ENCODE measurements at regions not wholly inside any gene's neighbourhood (a gene's known extent, or its start where the extent isn't known, plus 50 kb on each side); places are given as distances from the start of the nearest gene placed in this dataset.
A peak's percentile ranks its signal among the peaks of the same experiment; 100 is the strongest.
"Not testable (repeated sequence)": the region's sequence is repeated elsewhere in the genome, so short reads cannot be mapped to it uniquely, and the experiment has no call there.

GRCh38 chrX:879756-880698 is 249.4 kb downstream of the SHOX start:
- not testable (repeated sequence) for DNase-seq

DNA sequence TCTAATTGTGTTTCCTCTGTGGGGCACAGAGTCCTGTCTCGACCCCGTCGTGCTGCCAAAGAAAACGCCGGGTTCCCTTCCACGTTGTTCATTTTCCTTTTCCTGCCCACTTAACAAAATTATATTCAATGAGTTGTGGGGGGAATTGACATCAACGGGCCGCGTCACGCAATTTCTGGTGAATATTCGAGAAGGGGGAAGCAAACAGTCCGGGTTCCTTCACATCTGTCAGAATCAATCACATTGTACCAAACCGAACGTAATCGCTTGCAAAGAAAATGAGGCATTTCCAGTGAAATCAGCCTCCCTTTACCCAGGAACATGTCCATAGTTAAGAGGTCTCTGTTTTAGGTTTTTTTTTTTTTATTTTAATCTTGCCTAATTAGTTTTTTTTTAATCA is 243.5 kb downstream of the SHOX start:
- DNase-seq, result no peak

GRCh38 chrX:873016-873415 is 242.4 kb downstream of the SHOX start:
- no peak for DNase-seq

GRCh38 chrX:872090-872489 is 241.5 kb downstream of the SHOX start:
- DNase-seq, result no peak

DNA sequence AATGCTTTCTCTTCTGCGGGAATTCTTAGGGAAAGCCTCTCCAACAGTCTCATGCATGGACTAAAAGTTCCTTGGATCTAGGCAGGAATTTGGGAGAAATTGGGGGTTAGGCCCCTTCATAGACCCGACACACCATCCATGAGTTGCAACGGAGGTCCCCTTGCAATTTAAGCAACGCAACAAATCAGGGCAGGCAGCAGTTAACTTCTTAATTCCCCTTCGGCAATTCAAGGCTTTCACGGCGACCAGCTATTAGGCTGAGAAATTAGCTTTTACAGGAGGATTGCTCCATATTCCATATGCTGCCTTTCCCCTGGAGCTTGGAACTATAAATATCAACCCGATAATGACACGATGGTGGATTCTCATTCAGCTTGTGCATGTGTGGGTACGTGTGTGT is 241.0 kb downstream of the SHOX start:
- DNase-seq, result no peak

GRCh38 chrX:867966-868647 is 237.5 kb downstream of the SHOX start:
- DNase-seq, result no peak

DNA sequence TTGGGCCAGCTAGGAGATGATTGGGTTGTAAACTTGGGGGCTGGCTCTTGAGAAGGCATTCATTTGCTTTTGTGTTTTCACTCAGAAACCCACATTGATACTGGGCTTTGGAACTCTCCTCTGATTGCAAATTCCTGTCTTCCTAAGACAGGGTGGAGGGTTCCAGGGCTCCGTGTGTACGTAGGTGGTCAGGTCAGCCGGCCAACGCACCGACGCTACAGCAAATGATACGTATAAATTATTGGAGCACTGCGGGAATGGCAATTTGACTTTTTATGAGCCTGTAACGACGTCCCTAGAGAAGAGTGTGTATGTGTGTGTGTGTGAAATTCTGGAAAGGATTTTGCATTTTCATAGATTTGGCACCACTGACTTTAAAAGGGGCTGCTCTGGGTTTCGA is 236.9 kb downstream of the SHOX start:
- no peak for DNase-seq

GRCh38 chrX:866441-866990 is 235.9 kb downstream of the SHOX start:
- no peak for DNase-seq

- no peak for DNase-seq
These were observed 234.8 kb downstream of the SHOX start for GRCh38 chrX:865422-865821.

GRCh38 chrX:861921-862320 is 231.3 kb downstream of the SHOX start:
- no peak for DNase-seq

- no peak for DNase-seq
These were observed 230.8 kb downstream of the SHOX start for GRCh38 chrX:861340-861890.

- DNase-seq, result no peak
These were observed 228.7 kb downstream of the SHOX start for GRCh38 chrX:859329-859728.

DNA sequence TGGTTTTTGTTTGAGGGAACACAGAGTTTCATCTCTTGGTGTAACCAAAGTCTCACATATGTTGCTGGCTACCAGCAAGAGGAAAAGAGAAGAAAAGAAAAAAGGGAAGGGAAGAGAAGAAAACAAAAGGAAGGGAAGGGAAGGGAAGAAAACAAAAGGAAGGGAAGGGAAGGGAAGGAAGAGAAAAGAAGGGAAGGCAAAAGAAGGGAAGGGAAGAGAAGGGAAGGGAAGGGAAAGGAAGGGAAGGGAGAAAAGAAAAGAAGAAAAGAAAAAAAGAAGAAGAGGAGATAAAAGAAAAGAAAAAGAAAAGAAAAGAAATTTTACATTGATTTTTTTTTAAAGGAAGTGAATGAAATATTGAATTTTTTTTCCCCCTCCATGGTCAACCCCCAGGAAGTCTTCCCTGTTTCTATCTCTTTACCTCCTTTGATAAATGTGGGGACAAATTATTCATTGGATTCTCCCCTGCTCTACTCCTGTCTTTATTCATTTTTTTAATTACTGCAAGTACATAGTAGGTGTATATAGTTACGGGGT is 228.0 kb downstream of the SHOX start:
- DNase-seq, result no peak

DNA sequence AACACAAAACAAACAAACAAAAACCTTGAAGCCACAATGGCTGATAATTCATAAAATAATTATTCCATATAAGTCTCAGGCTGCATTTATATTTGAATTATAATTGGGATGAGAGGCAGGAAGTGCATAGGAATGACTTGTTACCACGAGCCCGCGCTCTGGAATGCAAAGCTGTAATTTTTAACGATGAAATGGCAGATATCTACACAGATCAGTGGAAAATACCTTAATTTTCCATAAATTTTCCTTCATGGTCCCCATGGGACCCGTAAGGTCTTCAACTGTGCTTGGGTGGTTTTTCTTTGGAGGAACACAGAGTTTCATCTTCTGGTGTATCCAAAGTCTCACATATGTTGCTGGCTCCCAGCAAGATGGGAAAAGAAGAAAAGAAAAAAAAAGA is 226.8 kb downstream of the SHOX start:
- DNase-seq, result no peak

GRCh38 chrX:856566-857290 is 226.1 kb downstream of the SHOX start:
- DNase-seq, result no peak

- DNase-seq, result no peak
These were observed 222.7 kb downstream of the SHOX start for GRCh38 chrX:853304-853703.

- DNase-seq, result peak; percentile 72
These were observed 219.9 kb downstream of the SHOX start for GRCh38 chrX:850471-850916.

DNA sequence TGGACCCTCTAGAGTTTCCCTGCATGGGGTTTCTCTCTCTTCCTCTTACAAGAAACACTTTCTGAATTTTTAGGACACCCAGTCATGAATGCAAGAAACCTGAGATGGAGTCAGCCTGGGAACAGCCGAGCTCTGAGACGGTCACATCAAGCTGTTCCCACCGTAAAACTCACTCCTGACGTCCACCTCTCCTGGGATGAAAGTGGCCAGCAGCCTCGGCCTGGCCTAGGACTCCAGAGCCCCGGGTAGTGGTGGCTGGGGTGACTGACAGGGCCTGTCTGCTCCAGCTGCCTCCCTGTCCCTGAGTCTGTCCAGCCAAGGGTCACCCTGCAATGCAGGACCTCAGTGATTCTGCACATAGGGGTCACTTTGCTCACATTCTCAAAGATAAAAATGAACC is 217.8 kb downstream of the SHOX start:
- DNase-seq, result peak; percentile 76

DNA sequence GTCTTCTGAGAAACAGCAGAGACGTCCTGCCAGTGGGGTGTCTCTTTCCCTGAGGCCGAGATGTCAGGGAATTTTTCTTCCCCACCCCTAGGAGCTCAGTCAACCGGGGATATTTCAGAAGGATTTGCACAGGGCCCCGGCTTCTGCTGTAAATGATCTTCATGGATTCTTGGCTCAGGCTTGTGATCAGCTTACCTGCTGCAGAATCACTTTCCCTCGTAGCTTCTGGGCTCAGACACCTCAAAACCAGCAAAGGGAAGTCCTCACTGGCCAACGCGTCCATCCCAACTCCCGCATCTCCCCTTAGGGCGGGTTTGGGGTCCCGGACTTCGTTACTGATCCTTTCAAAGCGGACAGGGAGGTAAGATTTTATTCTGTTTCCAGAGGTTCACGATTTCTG is 212.7 kb downstream of the SHOX start:
- DNase-seq, result no peak

- DNase-seq, result no peak
These were observed 210.0 kb downstream of the SHOX start for GRCh38 chrX:840556-840955.

DNA sequence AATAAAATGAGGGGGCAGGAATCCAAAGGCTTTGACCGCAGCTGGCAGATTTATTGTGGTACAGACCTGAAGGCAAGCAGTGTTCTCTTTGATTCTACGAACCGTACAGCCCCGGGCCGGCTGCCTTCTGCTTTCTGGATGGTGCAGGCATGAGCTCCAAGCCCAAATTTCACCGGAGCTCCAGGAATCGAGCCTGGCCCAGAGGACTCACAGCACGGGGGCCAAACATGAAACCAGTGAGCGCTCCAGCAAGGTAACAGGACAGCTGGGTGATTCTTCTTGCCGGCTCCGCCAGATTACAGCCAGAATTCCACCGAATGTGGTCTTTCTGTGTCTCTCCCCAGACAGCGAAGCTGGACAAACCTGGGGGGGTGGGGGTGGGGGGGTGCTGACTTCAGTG is 208.1 kb downstream of the SHOX start:
- DNase-seq, result not testable (repeated sequence)

DNA sequence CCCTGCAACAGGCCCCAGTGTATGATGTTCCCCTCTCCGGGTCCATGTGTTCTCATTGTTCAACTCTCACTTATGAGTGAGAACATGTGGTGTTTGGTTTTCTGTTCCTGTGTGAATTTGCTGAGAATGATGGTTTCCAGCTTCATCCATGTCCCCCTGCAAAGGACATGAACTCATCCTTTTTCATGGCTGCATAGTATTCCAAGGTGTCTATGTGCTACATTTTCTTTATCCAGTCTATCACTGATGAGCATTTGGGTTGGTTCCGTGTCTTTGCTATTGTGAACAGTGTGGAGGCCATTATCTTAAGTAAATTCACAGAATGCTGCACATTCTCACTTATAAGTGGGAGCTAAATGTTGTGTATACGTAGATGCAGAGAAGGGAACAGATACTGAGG is 205.3 kb downstream of the SHOX start:
- not testable (repeated sequence) for DNase-seq

DNA sequence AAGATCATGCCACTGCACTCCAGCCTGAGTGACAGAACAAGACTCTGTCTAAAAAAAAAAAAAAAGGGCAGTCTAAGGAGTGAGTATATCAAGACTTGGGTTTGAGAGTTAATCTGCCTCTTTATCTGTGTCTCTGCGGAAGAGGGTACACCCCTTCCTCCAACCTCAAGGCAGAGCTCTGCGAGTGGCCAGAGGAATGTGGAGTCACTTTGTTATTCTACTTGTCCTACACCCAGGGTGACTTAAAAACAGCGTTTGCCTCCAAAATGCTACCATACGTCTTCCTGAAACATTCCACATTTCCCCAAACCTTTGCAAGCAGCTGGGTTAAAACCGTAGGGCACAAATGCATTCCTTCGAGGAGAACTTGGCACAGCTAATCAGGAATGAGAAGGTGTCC is 199.9 kb downstream of the SHOX start:
- DNase-seq, result no peak

All from islet precursor cell (in vitro differentiated cells).